Psoas muscle (tissue), 7 donors: ENCODE measurements at regions not wholly inside any gene's neighbourhood (a gene's known extent, or its start where the extent isn't known, plus 50 kb on each side); places are given as distances from the start of the nearest gene placed in this dataset.

Experiments
- ATAC-seq, 4 donors: fragments of 200-7000 bp; cut with Tn5 transposase; one replicate each; pipeline ENCODE4 v1.9.1; 2020; ENCODE audit warnings: moderate library complexity in 3 of 4, mild to moderate bottlenecking in 2 of 4
- DNase-seq, 2 donors: peaks; one replicate each; pipeline ENCODE4 v3.0.0-alpha.2; 2020
- H3K27ac ChIP-seq: fragments of 200-600 bp; one replicate; pipeline ENCODE4 v1.8.0; 2022
- H3K27me3 ChIP-seq, 3 donors: fragments of 200-600 bp in 1 of 3; one replicate each; pipeline versions ENCODE4 v1.6.1 to v1.8.0; 2013 to 2022; ENCODE audit warnings: low read length in 2 of 3, mild to moderate bottlenecking in 2 of 3, moderate library complexity in 1 of 3; ENCODE audit not compliant: insufficient read depth in 3 of 3
- H3K36me3 ChIP-seq, 2 donors: fragments of 200-600 bp in 1 of 2; one replicate each; pipeline versions ENCODE4 v1.6.1 to v1.8.0; 2013 to 2022; ENCODE audit warnings: low read depth in 1 of 2, mild to moderate bottlenecking in 1 of 2, moderate library complexity in 1 of 2; ENCODE audit not compliant: insufficient read depth in 1 of 2
- H3K4me1 ChIP-seq: fragments of 200-600 bp; one replicate; pipeline ENCODE4 v1.8.0; 2022
- H3K4me3 ChIP-seq: fragments of 200-600 bp; one replicate; pipeline ENCODE4 v1.8.0; 2022; ENCODE audit warnings: mild to moderate bottlenecking
- H3K9me3 ChIP-seq: fragments of 200-600 bp; one replicate; pipeline ENCODE4 v1.8.0; 2022
- CTCF ChIP-seq: fragments of 200-600 bp; IDR thresholded peaks from one replicate; pipeline ENCODE4 v1.8.0; 2022; ENCODE audit warnings: antibody characterized with exemption
- WGBS, 3 donors: extraction: QIAGEN DNeasy Blood & Tissue Kit; methylation state at CpG; one replicate each; pipeline versions ENCODE4 v1.1.6 to v1.1.7; 2013; 5-methylcytosine and 5-hydroxymethylcytosine counted together
- intact Hi-C, 2 donors: fragments of 100-400 bp; cut with DNase I; formaldehyde crosslinking; loops; one replicate each; pipeline versions ENCODE4 v1.11.0 to v1.14.2; 2022
- donor health status: healthy with polysubstance abuse.
- donor health status: DM: no; HTN: no; CAD: no; lungs with moderate emphysema.
- donor health status: Bipolar disorder and iron deficiency.
- donor health status: healthy.
- donor health status: DM: yes; HTN: yes; CAD: no.
- donor health status: DM: no; HTN: no; CAD: no.
- donor health status: DM: yes; HTN: yes; CAD: no.

DNA sequence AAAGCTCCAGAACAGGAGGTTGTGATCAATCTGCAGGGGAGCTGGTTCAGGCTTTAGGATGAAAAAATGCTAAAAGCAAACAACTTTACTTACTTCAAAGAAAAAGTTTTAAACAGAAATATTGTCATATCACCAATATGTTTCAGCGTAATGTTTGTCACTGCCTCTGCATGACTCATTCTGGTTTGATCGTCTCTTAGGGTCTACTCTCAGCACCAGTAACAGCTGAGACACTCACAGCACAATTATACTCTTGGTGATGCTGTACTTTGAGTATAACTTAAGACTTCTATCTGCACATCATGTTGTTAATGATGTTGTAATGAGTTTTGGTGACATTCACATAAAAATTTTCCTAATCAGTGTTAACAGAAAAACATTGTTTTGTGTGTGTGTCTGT, 665.4 kb downstream of the EPM2A start:
- no peak overlapping the region for H3K4me3 ChIP-seq
- no peak for ATAC-seq
- H3K27ac ChIP-seq: no peak overlapping the region
- TF ChIP-seq CTCF: no peak
- H3K36me3 ChIP-seq: no peaks in the 10 kb centered on the region
- H3K27me3 ChIP-seq: no peaks in the 10 kb centered on the region
- H3K4me1 ChIP-seq: no peaks in the 10 kb centered on the region
- 77 to 90% (median 84%) methylated on average over 2 of the region's 2 CpGs for WGBS, 3 donors
- intact Hi-C loops: no loop called here
- no peaks in the 10 kb centered on the region for H3K9me3 ChIP-seq
- no peak for DNase-seq

DNA sequence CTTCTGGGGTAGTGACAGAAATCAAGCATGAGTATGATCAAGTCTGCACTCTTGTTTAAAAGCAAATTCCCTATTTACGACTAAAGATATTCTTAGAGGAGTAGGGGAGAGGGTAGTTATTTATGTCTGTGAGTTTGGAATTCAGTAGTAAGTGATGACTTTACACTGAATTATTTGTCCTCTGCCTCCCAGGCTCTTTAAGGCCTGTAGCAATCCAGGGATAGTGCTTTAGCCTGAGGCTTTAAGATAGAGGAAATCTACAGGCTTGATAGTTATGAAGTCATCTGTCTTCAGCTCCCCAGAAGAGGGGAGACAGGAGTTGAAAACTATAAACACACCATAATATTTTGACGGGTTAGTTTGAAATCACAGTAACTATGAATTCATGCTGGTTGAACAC, 664.5 kb downstream of the EPM2A start:
- Histone ChIP-seq H3K4me1 (no peaks in the 10 kb centered on the region), H3K9me3 (no peaks in the 10 kb centered on the region), H3K27me3 (no peaks in the 10 kb centered on the region), H3K36me3 (no peaks in the 10 kb centered on the region), H3K27ac (no peak overlapping the region), H3K4me3 (no peak overlapping the region)
- no peak for ATAC-seq
- no peak for TF ChIP-seq CTCF
- intact Hi-C loops: no loop called here
- no peak for DNase-seq
- WGBS, 3 donors: 62 to 94% (median 87%) methylated on average over 2 of the region's 2 CpGs

- TF ChIP-seq CTCF: no peak
- Histone ChIP-seq H3K4me3 (no peak overlapping the region), H3K36me3 (no peaks in the 10 kb centered on the region), H3K27me3 (no peaks in the 10 kb centered on the region), H3K4me1 (no peaks in the 10 kb centered on the region), H3K9me3 (no peaks in the 10 kb centered on the region), H3K27ac (no peak overlapping the region)
- 77 to 83% (median 80%) methylated on average over 2 of the region's 2 CpGs for WGBS, 3 donors
- DNase-seq: no peak
- no peak for ATAC-seq
- intact Hi-C loops: no loop called here
Measured at GRCh38 chr6:145071836-145072235, 663.5 kb downstream of the EPM2A start.

GRCh38 chr6:145073811-145074210, 661.5 kb downstream of the EPM2A start:
- Histone ChIP-seq H3K27me3 (no peaks in the 10 kb centered on the region), H3K9me3 (no peaks in the 10 kb centered on the region), H3K27ac (no peak overlapping the region), H3K4me3 (no peak overlapping the region), H3K4me1 (no peaks in the 10 kb centered on the region), H3K36me3 (no peaks in the 10 kb centered on the region)
- ATAC-seq (no peak), DNase-seq (no peak)
- intact Hi-C loops: no loop called here
- TF ChIP-seq CTCF: no peak
- 63 to 71% (median 70%) methylated on average over 2 of the region's 2 CpGs for WGBS, 3 donors

DNA sequence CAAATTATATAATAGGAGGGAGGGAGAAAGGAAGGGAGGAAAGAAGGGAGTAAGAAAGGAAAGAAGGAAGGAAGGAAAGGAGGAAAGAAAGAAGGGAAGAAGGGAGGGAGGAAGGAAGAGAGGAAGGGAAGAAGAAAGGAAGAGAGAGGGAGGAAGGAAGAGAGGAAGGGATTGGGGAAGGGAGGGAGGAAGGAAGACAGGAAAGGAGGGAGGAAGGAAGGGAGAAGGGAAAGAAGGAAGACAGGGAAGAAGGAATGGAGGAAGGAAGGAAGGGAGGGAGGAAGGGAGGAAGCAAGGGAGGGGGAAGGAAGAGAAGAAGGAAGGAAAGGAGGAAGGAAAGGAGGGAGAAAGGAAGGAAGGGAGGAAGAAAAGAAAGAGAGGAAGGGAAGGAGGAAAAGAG, 660.5 kb downstream of the EPM2A start:
- no peaks in the 10 kb centered on the region for H3K36me3 ChIP-seq
- no peak overlapping the region for H3K27ac ChIP-seq
- no peaks in the 10 kb centered on the region for H3K4me1 ChIP-seq
- no peak for TF ChIP-seq CTCF
- no peaks in the 10 kb centered on the region for H3K9me3 ChIP-seq
- no peak for DNase-seq
- no peaks in the 10 kb centered on the region for H3K27me3 ChIP-seq
- intact Hi-C loops: no loop called here
- H3K4me3 ChIP-seq: no peak overlapping the region
- no peak for ATAC-seq
